Lower lobe of right lung (tissue), 2 donors: ENCODE measurements at regions not wholly inside any gene's neighbourhood (a gene's known extent, or its start where the extent isn't known, plus 50 kb on each side); places are given as distances from the start of the nearest gene placed in this dataset.

Experiments used
- ATAC-seq, 2 donors: fragments of 200-7000 bp; cut with Tn5 transposase; one replicate each; pipeline ENCODE4 v1.9.1; 2020 to 2022; ENCODE audit warnings: mild to moderate bottlenecking in 2 of 2, moderate library complexity in 2 of 2
- DNase-seq: peaks from one replicate; pipeline ENCODE4 v3.0.0-alpha.2; 2020
- H3K27ac ChIP-seq: fragments of 200-600 bp; one replicate; pipeline ENCODE4 v1.8.0; 2022
- H3K27me3 ChIP-seq: fragments of 200-600 bp; one replicate; pipeline ENCODE4 v1.8.0; 2022; ENCODE audit warnings: low read depth
- H3K36me3 ChIP-seq: fragments of 200-600 bp; one replicate; pipeline ENCODE4 v1.8.0; 2022; ENCODE audit warnings: mild to moderate bottlenecking
- H3K4me1 ChIP-seq: fragments of 200-600 bp; one replicate; pipeline ENCODE4 v1.8.0; 2022
- H3K4me3 ChIP-seq: fragments of 200-600 bp; one replicate; pipeline ENCODE4 v1.8.0; 2022; ENCODE audit warnings: mild to moderate bottlenecking
- H3K9me3 ChIP-seq: fragments of 200-600 bp; one replicate; pipeline ENCODE4 v1.8.0; 2022
- CTCF ChIP-seq: fragments of 200-600 bp; IDR thresholded peaks from one replicate; pipeline ENCODE4 v1.8.0; 2022; ENCODE audit warnings: antibody characterized with exemption, mild to moderate bottlenecking
- intact Hi-C: fragments of 100-400 bp; cut with DNase I; formaldehyde crosslinking; loops from one replicate; pipeline ENCODE4 v1.11.0; 2022
- donor health status: DM: no; HTN: yes; CAD: no; lungs with severe emphysema.

GRCh38 chr3:146305808-146306423 is 55.0 kb upstream of the PLSCR4 start:
- no peak for TF ChIP-seq CTCF
- ATAC-seq (no peak), DNase-seq (no peak)
- peaks cover 12% of the 10 kb centered on the region for H3K4me1 ChIP-seq
- H3K27me3 ChIP-seq = no peaks in the 10 kb centered on the region
- no peak overlapping the region for H3K27ac ChIP-seq
- intact Hi-C loops = no loop called here
- no peaks in the 10 kb centered on the region for H3K36me3 ChIP-seq
- no peak overlapping the region for H3K4me3 ChIP-seq
- H3K9me3 ChIP-seq = no peaks in the 10 kb centered on the region

- H3K4me1 ChIP-seq = no peaks in the 10 kb centered on the region
- H3K27me3 ChIP-seq = no peaks in the 10 kb centered on the region
- no peaks in the 10 kb centered on the region for H3K9me3 ChIP-seq
- no peaks in the 10 kb centered on the region for H3K36me3 ChIP-seq
- intact Hi-C loops = no loop called here
- no peak for TF ChIP-seq CTCF
- DNase-seq (no peak), ATAC-seq (no peak)
- H3K4me3 ChIP-seq = no peak overlapping the region
- H3K27ac ChIP-seq = no peak overlapping the region
Observed at GRCh38 chr3:146300768-146301167, 49.9 kb upstream of the PLSCR4 start.
